HEK293T (cell line): ENCODE measurements at regions not wholly inside any gene's neighbourhood (a gene's known extent, or its start where the extent isn't known, plus 50 kb on each side); places are given as distances from the start of the nearest gene placed in this dataset.

Experiments
- HDGF ChIP-seq: fragments of 450-650 bp; IDR thresholded peaks from 2 replicates; pipeline ENCODE4 v1.6.1; 2017; ENCODE audit warnings: antibody characterized with exemption, borderline replicate concordance
- SUZ12 ChIP-seq: fragments of 450-650 bp; IDR thresholded peaks from 2 replicates; pipeline ENCODE4 v1.6.1; 2016; ENCODE audit warnings: mild to moderate bottlenecking
- TF ChIP-seq, protein P1 (sequence below): fragments of 450-650 bp; IDR thresholded peaks from 2 replicates; pipeline ENCODE4 v1.6.1; 2016

- TF ChIP-seq SUZ12 (no peak), HDGF (no peak)
- TF ChIP-seq, protein P1, sequence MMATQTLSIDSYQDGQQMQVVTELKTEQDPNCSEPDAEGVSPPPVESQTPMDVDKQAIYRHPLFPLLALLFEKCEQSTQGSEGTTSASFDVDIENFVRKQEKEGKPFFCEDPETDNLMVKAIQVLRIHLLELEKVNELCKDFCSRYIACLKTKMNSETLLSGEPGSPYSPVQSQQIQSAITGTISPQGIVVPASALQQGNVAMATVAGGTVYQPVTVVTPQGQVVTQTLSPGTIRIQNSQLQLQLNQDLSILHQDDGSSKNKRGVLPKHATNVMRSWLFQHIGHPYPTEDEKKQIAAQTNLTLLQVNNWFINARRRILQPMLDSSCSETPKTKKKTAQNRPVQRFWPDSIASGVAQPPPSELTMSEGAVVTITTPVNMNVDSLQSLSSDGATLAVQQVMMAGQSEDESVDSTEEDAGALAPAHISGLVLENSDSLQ = no peak
These were observed 298.1 kb downstream of the PDGFC start for GRCh38 chr4:156673483-156673882.
